Fibroblast of lung (primary cell): ENCODE measurements at regions not wholly inside any gene's neighbourhood (a gene's known extent, or its start where the extent isn't known, plus 50 kb on each side); places are given as distances from the start of the nearest gene placed in this dataset.

ENCODE experiments used
- CTCF ChIP-seq, 2 donors: IDR thresholded peaks in 1 of 2; conservative IDR thresholded peaks in 1 of 2; 1 replicate in 1 of 2; 2 replicates in 1 of 2; pipeline ENCODE4 v1.5.1; 2011 to 2012; ENCODE audit warnings: low read length in 2 of 2, control low read depth in 1 of 2, inconsistent platforms in 1 of 2, low read depth in 1 of 2, mild to moderate bottlenecking in 1 of 2
- EZH2 ChIP-seq: IDR thresholded peaks from 2 replicates; pipeline ENCODE4 v1.5.1; 2012; ENCODE audit warnings: low read length, control low read depth, mild to moderate bottlenecking; ENCODE audit errors: missing control alignments

GRCh38 chr11:97966901-97967300 is 1053.8 kb upstream of the CNTN5 start:
- no peak for TF ChIP-seq CTCF (conservative IDR thresholded peaks at IDR 0.05 in 1 of 2, IDR thresholded peaks at IDR 0.05 in 1 of 2; ENCODE audit: low read depth in 1 of 2, low read length in 2 of 2)
- TF ChIP-seq EZH2 = no peak
